ENCODE measurements at regions not wholly inside any gene's neighbourhood (a gene's known extent, or its start where the extent isn't known, plus 50 kb on each side); places are given as distances from the start of the nearest gene placed in this dataset.

GRCh38 chr11:95715777-95716241, 73.8 kb downstream of the FAM76B start:
- TF ChIP-seq CTCF (IDR thresholded peaks at IDR 0.05 in 2 of 3, conservative IDR thresholded peaks at IDR 0.05 in 1 of 3; ENCODE audit: borderline replicate concordance in 1 of 3, insufficient read depth in 1 of 3, low read depth in 2 of 3, low read length in 2 of 3): no peak
- no peak for TF ChIP-seq EZH2 (IDR thresholded peaks at IDR 0.05)
- TF ChIP-seq, protein P1, sequence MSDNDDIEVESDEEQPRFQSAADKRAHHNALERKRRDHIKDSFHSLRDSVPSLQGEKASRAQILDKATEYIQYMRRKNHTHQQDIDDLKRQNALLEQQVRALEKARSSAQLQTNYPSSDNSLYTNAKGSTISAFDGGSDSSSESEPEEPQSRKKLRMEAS (IDR thresholded peaks at IDR 0.05): no peak
- no peak for TF ChIP-seq POLR2A (IDR thresholded peaks at IDR 0.05; ENCODE audit: borderline replicate concordance, extremely low read depth, insufficient read depth, insufficient read length)

All from HCT116 (cell line).